CD4-positive, alpha-beta T cell treated with Interleukin-21 for 1 hour (primary cell): ENCODE measurements at regions not wholly inside any gene's neighbourhood (a gene's known extent, or its start where the extent isn't known, plus 50 kb on each side); places are given as distances from the start of the nearest gene placed in this dataset.
"Not testable (repeated sequence)": the region's sequence is repeated elsewhere in the genome, so short reads cannot be mapped to it uniquely, and the experiment has no call there.

ENCODE experiments used
- DNase-seq: peaks from one replicate; pipeline ENCODE4 v3.0.0-alpha.2; 2020

- no peak for DNase-seq
Observed at GRCh38 chr1:189185097-189185496, 1292.6 kb downstream of the BRINP3 start.

DNA sequence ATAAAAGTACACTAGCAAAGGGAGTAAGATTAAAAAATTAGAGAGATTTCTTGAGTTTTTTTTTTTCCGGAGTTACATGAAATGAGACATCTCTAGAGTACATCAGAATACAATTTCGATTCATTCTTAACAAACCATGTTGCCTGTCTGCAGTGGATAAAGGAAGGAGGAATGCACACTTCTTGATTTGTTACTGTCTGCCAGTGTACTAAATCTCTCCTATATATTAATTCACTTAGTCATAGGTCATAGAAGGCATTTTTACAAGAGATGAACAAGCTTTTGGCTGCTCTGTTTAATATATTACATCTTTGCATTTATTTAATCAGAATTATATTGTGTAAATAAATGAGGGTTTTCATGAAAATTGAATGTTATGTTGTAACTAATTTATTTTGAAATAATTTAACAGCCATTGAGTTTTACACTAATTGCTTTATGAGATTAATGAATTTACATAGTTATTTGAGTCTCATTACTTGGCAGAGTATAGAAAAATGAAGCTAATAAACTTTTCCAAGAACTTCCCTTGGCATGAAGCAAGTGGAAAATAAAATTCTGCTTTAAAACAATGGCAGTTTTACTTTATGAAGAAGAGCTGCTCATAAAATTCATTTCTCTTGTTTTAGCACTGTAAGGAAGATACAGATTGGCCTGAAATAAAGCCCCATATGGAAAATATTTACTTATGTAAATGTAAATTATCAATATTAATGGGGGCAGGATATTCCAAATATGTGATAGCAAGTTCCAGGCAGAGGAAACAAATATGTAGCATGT lies 1284.7 kb downstream of the BRINP3 start:
- no peak for DNase-seq

- no peak for DNase-seq
Observed at GRCh38 chr1:189205863-189206262, 1271.8 kb downstream of the BRINP3 start.

- no peak for DNase-seq
Observed at GRCh38 chr1:189206617-189207016, 1271.0 kb downstream of the BRINP3 start.

DNA sequence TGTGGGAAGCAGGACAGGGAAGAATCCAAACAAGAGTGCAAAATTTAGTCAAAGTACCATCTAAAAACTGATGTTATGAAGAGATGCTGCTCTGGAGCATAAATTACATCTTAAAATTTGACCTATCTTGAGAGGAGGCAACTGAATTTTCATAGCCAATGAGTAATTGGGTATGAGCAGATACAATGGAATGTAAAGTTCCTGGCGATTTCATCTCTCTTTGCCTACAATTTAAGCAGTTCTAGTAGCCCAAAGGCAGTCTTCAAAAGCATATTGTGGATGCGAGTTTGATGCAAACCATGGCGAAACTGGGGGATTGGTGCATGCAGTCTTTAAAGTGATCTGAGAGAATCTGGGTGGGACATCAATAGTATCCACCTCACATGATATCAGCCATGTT lies 1265.9 kb downstream of the BRINP3 start:
- DNase-seq = no peak

DNA sequence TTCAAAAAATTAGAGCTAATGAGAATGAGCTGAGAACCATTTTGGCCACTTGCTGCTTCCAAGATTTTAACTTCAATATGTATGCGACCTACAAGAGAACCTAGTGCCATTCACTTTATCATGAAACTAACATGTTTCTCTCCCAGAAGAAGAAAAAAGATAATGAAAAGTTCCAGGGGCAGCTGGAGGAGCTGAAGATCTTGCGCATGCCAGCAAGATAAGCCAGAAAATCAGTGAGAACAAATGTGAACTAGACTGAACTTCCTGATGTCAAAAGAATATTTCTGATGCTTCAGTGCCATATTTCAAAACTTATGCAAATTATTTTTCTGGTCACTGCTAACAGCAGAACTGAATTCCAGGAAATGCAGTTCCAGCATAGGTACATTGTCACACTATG lies 1265.1 kb downstream of the BRINP3 start:
- DNase-seq = no peak

DNA sequence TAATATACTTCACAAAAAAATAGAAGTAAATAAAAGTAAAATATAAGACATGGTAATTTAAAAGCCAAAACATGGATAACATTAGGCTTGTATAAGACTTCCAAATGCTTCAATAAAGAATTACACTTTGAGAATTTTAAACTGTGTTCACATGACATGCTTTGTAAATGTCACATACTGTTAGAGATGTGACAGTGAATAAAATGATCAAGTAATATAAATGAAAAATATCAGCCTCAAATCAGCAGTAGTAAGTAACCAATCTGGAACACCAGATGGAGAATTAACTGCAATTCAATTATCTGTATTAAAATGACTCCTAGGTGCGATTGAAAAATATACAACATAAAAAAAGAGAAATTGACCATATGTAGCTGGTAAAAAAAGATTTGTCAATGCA lies 1260.8 kb downstream of the BRINP3 start:
- DNase-seq = no peak

GRCh38 chr1:189217646-189218045 lies 1260.0 kb downstream of the BRINP3 start:
- DNase-seq = no peak

DNA sequence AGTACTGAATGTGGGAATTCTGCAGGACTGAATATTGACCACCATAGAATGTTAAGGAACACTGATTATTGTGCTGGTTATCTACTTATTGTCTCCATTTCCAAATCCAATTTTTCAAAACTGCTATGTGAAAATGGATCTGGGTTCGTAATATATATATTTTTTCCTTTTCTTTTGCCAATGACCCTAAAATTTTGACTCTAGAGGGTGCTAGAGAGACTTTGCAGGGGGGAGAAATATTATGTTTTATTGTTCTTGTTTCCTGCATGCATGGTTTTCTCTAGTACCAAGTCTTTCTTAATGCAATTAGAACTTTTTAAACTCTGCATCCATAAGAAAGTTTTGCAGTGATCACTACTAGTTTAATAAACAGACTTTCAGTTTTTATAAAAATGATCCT lies 1256.9 kb downstream of the BRINP3 start:
- DNase-seq = no peak

DNA sequence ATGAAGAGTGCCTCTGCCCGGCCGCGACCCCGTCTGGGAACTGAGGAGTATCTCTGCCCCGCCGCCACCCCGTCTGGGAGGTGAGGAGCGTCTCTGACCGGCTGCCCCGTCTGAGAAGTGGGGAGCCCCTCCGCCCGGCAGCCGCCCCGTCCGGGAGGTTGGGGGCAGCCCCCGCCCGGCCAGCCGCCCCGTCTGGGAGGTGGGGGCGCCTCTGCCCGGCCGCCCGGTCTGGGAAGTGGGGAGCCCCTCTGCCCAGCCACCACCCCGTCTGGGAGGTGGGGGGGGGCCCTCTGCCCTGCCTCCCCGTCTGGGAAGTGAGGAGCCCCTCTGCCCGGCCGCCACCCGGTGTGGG lies 1251.9 kb downstream of the BRINP3 start:
- not testable (repeated sequence) for DNase-seq

DNA sequence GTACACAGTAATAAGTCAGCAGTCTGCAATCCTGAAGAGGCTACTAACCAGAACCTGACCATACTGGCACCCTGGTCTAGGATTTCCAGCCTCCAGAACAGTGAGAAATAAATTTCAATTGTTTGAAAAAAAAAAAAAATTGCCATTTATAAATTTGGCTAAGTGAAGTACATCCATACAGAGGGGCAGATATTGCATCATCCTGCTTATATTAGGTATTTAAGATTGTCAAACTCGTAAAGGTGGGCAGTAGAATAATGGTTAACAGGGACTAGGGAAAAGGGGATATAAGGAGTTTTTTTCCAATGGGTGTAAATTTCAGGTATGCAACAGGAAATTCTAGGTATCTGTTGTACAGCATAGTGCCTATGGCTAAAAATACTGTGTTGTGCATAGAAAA lies 1250.9 kb downstream of the BRINP3 start:
- no peak for DNase-seq

- DNase-seq = no peak
Observed at GRCh38 chr1:189237008-189237407, 1240.7 kb downstream of the BRINP3 start.

GRCh38 chr1:189253601-189254350 lies 1223.9 kb downstream of the BRINP3 start:
- DNase-seq = no peak

- DNase-seq = not testable (repeated sequence)
Observed at GRCh38 chr1:189261128-189261527, 1216.5 kb downstream of the BRINP3 start.

- DNase-seq = no peak
Observed at GRCh38 chr1:189269011-189269410, 1208.7 kb downstream of the BRINP3 start.

GRCh38 chr1:189274267-189274666 lies 1203.4 kb downstream of the BRINP3 start:
- no peak for DNase-seq

DNA sequence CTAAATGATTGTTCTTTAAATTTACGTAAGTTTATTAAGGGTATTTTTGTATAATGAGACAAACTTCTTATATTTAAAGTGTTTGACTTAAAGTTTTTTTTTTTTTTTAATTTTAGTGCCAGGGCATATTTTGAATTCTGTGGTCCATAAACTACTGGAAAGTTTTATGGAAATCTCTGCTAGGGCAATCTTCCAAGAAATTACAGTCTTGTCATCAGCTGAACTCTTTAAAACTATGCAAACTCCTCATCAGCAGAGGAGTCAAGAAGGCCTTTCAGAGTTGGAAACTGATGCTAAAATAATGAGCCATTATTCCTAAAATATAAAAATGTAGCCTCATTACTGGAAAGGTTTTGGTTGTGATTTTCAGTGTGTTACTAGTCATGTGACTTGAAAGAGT lies 1201.9 kb downstream of the BRINP3 start:
- DNase-seq = no peak

DNA sequence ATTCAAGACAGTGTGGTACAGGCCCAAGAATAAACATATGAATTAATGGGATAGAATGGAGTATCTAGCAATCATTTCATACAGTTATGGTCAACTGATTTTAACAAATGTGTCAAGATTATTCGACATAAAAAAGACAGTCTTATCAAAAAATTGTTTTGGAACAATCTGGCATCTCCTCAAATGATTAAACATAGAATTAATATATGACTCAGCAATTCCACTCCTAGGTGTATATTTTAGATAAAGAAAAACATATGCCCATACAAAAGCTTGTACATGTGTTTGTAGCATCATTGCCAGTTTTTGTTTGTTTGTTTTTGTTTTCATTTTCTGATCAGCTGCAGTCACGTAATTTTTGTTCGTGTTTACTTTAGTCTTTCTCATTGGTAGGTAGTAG lies 1188.3 kb downstream of the BRINP3 start:
- DNase-seq = no peak

- no peak for DNase-seq
Observed at GRCh38 chr1:189301235-189301634, 1176.4 kb downstream of the BRINP3 start.

DNA sequence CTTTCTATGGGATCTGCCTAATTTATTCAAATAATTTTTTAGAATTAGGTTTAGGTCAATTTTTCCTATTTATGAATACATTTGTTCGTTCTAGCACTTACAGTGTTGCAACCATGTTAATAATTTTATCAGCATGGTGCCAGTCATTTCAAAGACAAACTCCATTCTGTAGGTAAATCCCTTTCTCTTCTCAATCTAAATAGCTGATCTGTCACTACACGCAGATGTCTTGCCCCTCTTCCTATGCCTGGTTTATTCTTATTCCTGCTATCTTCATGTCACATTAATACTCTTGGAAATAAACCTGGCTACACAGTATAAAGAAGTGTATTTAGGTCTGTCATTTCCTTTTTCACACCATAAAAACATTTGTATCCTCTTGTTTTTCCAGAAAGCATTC lies 1172.4 kb downstream of the BRINP3 start:
- DNase-seq = no peak

- no peak for DNase-seq
Observed at GRCh38 chr1:189311915-189312314, 1165.7 kb downstream of the BRINP3 start.

GRCh38 chr1:189312499-189312898 lies 1165.2 kb downstream of the BRINP3 start:
- DNase-seq = no peak

DNA sequence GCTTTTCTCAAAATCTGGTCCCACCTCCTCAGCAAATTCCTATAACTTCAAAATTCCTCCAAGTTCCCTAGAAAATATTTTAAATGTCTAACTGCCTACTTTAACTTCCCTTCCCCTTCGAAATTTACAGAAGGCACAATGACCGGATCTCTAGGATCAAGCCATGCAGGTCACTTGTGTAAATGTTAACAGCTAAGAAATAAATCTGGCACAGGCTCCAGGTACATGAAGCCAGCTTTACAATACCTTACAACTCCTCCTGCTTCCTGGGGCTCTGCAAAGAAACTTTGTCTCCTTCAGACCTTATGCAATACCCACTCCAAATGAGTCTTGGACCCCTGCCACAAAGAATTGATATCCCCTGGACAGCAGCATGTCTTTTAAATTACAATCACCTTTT lies 1164.2 kb downstream of the BRINP3 start:
- no peak for DNase-seq

DNA sequence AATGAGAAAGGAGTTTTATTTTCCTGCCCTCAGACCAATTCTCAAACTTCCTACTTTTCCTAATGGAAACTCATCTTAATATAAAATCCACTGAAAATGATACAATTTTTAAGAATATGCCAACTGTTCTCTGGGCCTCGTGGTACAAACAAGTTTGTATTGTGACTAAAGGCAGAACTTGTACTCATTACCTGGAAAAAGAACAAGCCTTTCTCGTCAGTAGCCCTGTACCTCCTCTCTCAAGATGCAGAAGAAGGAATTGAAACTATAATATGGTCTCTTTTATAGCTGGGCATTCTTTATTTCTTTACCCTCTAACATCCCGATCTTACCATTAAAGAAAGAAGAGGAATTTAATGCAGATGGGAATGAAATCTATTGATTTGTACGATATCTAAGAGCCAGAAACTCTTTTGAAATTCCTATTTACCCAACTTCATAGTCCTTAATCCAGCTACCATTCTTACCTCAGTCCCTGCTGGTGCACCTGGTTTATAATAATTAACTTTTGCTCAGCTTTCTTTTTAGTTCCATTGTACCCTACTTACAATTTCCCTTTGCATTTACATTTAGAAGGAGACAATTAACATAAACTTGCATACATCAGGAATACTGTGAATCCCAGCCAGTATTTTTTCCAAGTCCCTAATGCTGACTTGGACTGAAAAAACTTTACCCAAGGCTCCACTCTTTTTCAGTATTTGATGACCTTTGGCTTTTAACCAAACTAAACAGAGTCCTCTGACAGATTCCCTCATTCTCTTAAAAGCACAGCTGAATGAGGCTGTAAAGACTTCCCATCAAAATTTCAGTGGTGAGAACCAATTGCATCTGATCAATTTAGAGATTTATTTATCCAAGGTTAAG lies 1162.4 kb downstream of the BRINP3 start:
- no peak for DNase-seq
